Coronary artery (tissue), 2 donors: ENCODE measurements at regions not wholly inside any gene's neighbourhood (a gene's known extent, or its start where the extent isn't known, plus 50 kb on each side); places are given as distances from the start of the nearest gene placed in this dataset.

Experiments used
- DNase-seq: peaks from one replicate; pipeline ENCODE4 v3.0.0-alpha.2; 2017; ENCODE audit warnings: low spot score
- H3K27ac ChIP-seq, 2 donors: fragments of 200-600 bp; sonication (generic); one replicate each; pipeline ENCODE4 v1.5.1; 2016 to 2019
- H3K4me3 ChIP-seq: fragments of 200-600 bp; sonication (generic); 2 replicates; pipeline ENCODE4 v1.5.1; 2016; ENCODE audit warnings: mild to moderate bottlenecking, moderate library complexity
- CTCF ChIP-seq: fragments of 200-600 bp; sonication (generic); IDR thresholded peaks from one replicate; pipeline ENCODE4 v1.5.1; 2019; ENCODE audit warnings: antibody characterized with exemption

- TF ChIP-seq CTCF: no peak
- Histone ChIP-seq H3K27ac (no peak overlapping the region), H3K4me3 (no peak overlapping the region)
- no peak for DNase-seq
Observed at GRCh38 chr13:21868823-21869222, 197.9 kb downstream of the FGF9 start.

- no peak for TF ChIP-seq CTCF
- no peak overlapping the region for H3K4me3 ChIP-seq
- no peak for DNase-seq
- no peak overlapping the region for H3K27ac ChIP-seq
Observed at GRCh38 chr13:21871382-21871781, 200.5 kb downstream of the FGF9 start.

- DNase-seq: no peak
- Histone ChIP-seq H3K27ac (no peak overlapping the region), H3K4me3 (no peak overlapping the region)
- TF ChIP-seq CTCF: no peak
Observed at GRCh38 chr13:21871919-21872318, 201.0 kb downstream of the FGF9 start.

GRCh38 chr13:21872795-21873194, 201.9 kb downstream of the FGF9 start:
- Histone ChIP-seq H3K4me3 (no peak overlapping the region), H3K27ac (no peak overlapping the region)
- no peak for DNase-seq
- no peak for TF ChIP-seq CTCF

GRCh38 chr13:21875116-21875515, 204.2 kb downstream of the FGF9 start:
- H3K27ac ChIP-seq: no peak overlapping the region
- TF ChIP-seq CTCF: no peak
- DNase-seq: no peak
- no peak overlapping the region for H3K4me3 ChIP-seq

- DNase-seq: no peak
- TF ChIP-seq CTCF: no peak
- Histone ChIP-seq H3K27ac (no peak overlapping the region), H3K4me3 (no peak overlapping the region)
Observed at GRCh38 chr13:21879263-21879914, 208.5 kb downstream of the FGF9 start.

- Histone ChIP-seq H3K4me3 (no peak overlapping the region), H3K27ac (no peak overlapping the region)
- no peak for DNase-seq
- no peak for TF ChIP-seq CTCF
Observed at GRCh38 chr13:21882766-21883165, 211.9 kb downstream of the FGF9 start.
